ENCODE measurements at regions not wholly inside any gene's neighbourhood (a gene's known extent, or its start where the extent isn't known, plus 50 kb on each side); places are given as distances from the start of the nearest gene placed in this dataset.

GRCh38 chr10:52706332-52707070 lies 66.1 kb downstream of the MBL2 start:
- no peaks in the 10 kb centered on the region for H4K20me1 ChIP-seq (ENCODE audit: control insufficient read depth, insufficient read depth, low read depth, low read length)
- no peaks in the 10 kb centered on the region for H3K9me2 ChIP-seq (replicated peaks; ENCODE audit: control insufficient read depth, low read length)
- no peak overlapping the region for H3K4me3 ChIP-seq (ENCODE audit: low read length)
- H3K9me3 ChIP-seq (ENCODE audit: control insufficient read depth, insufficient read depth, low read length): no peaks in the 10 kb centered on the region
- no peak overlapping the region for H3K4me2 ChIP-seq (ENCODE audit: low read length)
- H3K79me2 ChIP-seq (ENCODE audit: control insufficient read depth, low read length): no peaks in the 10 kb centered on the region
- H3K27ac ChIP-seq (ENCODE audit: low read depth, low read length): no peak overlapping the region
- no peaks in the 10 kb centered on the region for H3F3A ChIP-seq (ENCODE audit: control insufficient read depth, insufficient read depth)
- H3K36me3 ChIP-seq (ENCODE audit: control insufficient read depth, low read length): no peaks in the 10 kb centered on the region
- no peaks in the 10 kb centered on the region for H3K4me1 ChIP-seq (ENCODE audit: control insufficient read depth, low read length)
- TF ChIP-seq EZH2phosphoT487 (IDR thresholded peaks at IDR 0.05; ENCODE audit: borderline replicate concordance, low read length): no peak
- TF ChIP-seq, protein P1, sequence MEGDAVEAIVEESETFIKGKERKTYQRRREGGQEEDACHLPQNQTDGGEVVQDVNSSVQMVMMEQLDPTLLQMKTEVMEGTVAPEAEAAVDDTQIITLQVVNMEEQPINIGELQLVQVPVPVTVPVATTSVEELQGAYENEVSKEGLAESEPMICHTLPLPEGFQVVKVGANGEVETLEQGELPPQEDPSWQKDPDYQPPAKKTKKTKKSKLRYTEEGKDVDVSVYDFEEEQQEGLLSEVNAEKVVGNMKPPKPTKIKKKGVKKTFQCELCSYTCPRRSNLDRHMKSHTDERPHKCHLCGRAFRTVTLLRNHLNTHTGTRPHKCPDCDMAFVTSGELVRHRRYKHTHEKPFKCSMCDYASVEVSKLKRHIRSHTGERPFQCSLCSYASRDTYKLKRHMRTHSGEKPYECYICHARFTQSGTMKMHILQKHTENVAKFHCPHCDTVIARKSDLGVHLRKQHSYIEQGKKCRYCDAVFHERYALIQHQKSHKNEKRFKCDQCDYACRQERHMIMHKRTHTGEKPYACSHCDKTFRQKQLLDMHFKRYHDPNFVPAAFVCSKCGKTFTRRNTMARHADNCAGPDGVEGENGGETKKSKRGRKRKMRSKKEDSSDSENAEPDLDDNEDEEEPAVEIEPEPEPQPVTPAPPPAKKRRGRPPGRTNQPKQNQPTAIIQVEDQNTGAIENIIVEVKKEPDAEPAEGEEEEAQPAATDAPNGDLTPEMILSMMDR (IDR thresholded peaks at IDR 0.05; ENCODE audit: low read depth, low read length, poor library complexity, severe bottlenecking): no peak
- no peaks in the 10 kb centered on the region for H3K27me3 ChIP-seq (ENCODE audit: control insufficient read depth, low read length)

All from DOHH2 (cell line).